HG02852 (cell line): ENCODE measurements at regions not wholly inside any gene's neighbourhood (a gene's known extent, or its start where the extent isn't known, plus 50 kb on each side); places are given as distances from the start of the nearest gene placed in this dataset.
"Not testable (repeated sequence)": the region's sequence is repeated elsewhere in the genome, so short reads cannot be mapped to it uniquely, and the experiment has no call there.

Source experiments
- ATAC-seq: cut with Tn5 transposase; IDR thresholded peaks from one replicate; pipeline ENCODE4 v1.9.1; 2021; ENCODE audit warnings: mild to moderate bottlenecking, moderate library complexity; ENCODE audit not compliant: unreplicated experiment

- no peak for ATAC-seq
Measured at GRCh38 chr20:17873410-17874270, 95.0 kb downstream of the SNX5 start.

GRCh38 chr20:17872959-17873358 lies 95.6 kb downstream of the SNX5 start:
- no peak for ATAC-seq

GRCh38 chr20:17872434-17872833 lies 96.2 kb downstream of the SNX5 start:
- no peak for ATAC-seq

GRCh38 chr20:17871886-17872285 lies 96.7 kb downstream of the SNX5 start:
- no peak for ATAC-seq

GRCh38 chr20:17871181-17871580 lies 97.4 kb downstream of the SNX5 start:
- no peak for ATAC-seq

- ATAC-seq: no peak
Measured at GRCh38 chr20:17870086-17870740, 98.4 kb downstream of the SNX5 start.

- no peak for ATAC-seq
Measured at GRCh38 chr20:17869295-17869994, 99.1 kb downstream of the SNX5 start.

- no peak for ATAC-seq
Measured at GRCh38 chr20:17868700-17869231, 99.8 kb downstream of the SNX5 start.

- no peak for ATAC-seq
Measured at GRCh38 chr20:17868151-17868550, 100.4 kb downstream of the SNX5 start.

GRCh38 chr20:17867131-17867925 lies 101.3 kb downstream of the SNX5 start:
- no peak for ATAC-seq

GRCh38 chr20:17866234-17867001 lies 102.2 kb downstream of the SNX5 start:
- no peak for ATAC-seq

GRCh38 chr20:17863577-17864292 lies 104.9 kb downstream of the SNX5 start:
- ATAC-seq: no peak

- no peak for ATAC-seq
Measured at GRCh38 chr20:17863209-17863576, 105.4 kb downstream of the SNX5 start.

- ATAC-seq: no peak
Measured at GRCh38 chr20:17862171-17862570, 106.4 kb downstream of the SNX5 start.

- not testable (repeated sequence) for ATAC-seq
Measured at GRCh38 chr20:17861620-17862019, 107.0 kb downstream of the SNX5 start.

- no peak for ATAC-seq
Measured at GRCh38 chr20:17860301-17861197, 108.0 kb downstream of the SNX5 start.

- ATAC-seq: no peak
Measured at GRCh38 chr20:17859616-17860232, 108.9 kb downstream of the SNX5 start.
